ENCODE measurements at regions not wholly inside any gene's neighbourhood (a gene's known extent, or its start where the extent isn't known, plus 50 kb on each side); places are given as distances from the start of the nearest gene placed in this dataset.

- no peak for DNase-seq
- CTCF ChIA-PET, result no interaction called here
- peaks cover 6% of the 10 kb centered on the region for H3K27me3 Mint-ChIP-seq
- no peak overlapping the region for H3K4me3 Mint-ChIP-seq
- H3K36me3 Mint-ChIP-seq (ENCODE audit: low read depth), result no peaks in the 10 kb centered on the region
- intact Hi-C loops (cut with micrococcal nuclease), result no loop called here
- no peak for TF ChIP-seq CTCF (IDR thresholded peaks at IDR 0.05)
- POLR2A ChIA-PET, result no interaction called here
- peaks cover 4% of the 10 kb centered on the region for H3K9me3 Mint-ChIP-seq
- no peak for ATAC-seq (ENCODE audit: low read depth)
- no peak overlapping the region for H3K27ac Mint-ChIP-seq
- no peaks in the 10 kb centered on the region for H3K4me1 Mint-ChIP-seq
Observed at GRCh38 chr3:31051226-31051625, 156.8 kb upstream of the GADL1 start.

GRCh38 chr3:31053299-31053698, 158.8 kb upstream of the GADL1 start:
- Mint-ChIP-seq H3K4me1 (no peaks in the 10 kb centered on the region), H3K27ac (no peak overlapping the region), H3K27me3 (peaks cover 4% of the 10 kb centered on the region), H3K9me3 (peaks cover 4% of the 10 kb centered on the region), H3K4me3 (no peak overlapping the region), H3K36me3 (ENCODE audit: low read depth) (no peaks in the 10 kb centered on the region)
- DNase-seq, result no peak
- POLR2A ChIA-PET, result no interaction called here
- intact Hi-C loops (cut with micrococcal nuclease), result no loop called here
- CTCF ChIA-PET, result no interaction called here
- TF ChIP-seq CTCF (IDR thresholded peaks at IDR 0.05), result no peak
- no peak for ATAC-seq (ENCODE audit: low read depth)

GRCh38 chr3:31054032-31054431, 159.6 kb upstream of the GADL1 start:
- DNase-seq, result no peak
- Mint-ChIP-seq H3K9me3 (peaks cover 8% of the 10 kb centered on the region), H3K27me3 (peaks cover 4% of the 10 kb centered on the region), H3K4me3 (no peak overlapping the region), H3K4me1 (no peaks in the 10 kb centered on the region), H3K27ac (no peak overlapping the region), H3K36me3 (ENCODE audit: low read depth) (no peaks in the 10 kb centered on the region)
- intact Hi-C loops (cut with micrococcal nuclease), result no loop called here
- ChIA-PET POLR2A (no interaction called here), CTCF (no interaction called here)
- no peak for TF ChIP-seq CTCF (IDR thresholded peaks at IDR 0.05)
- ATAC-seq (ENCODE audit: low read depth), result no peak

GRCh38 chr3:31055757-31056156, 161.3 kb upstream of the GADL1 start:
- intact Hi-C loops (cut with micrococcal nuclease), result no loop called here
- CTCF ChIA-PET, result no interaction called here
- Mint-ChIP-seq H3K36me3 (ENCODE audit: low read depth) (no peaks in the 10 kb centered on the region), H3K27ac (no peak overlapping the region), H3K4me1 (no peaks in the 10 kb centered on the region), H3K4me3 (no peak overlapping the region), H3K9me3 (peaks cover 13% of the 10 kb centered on the region), H3K27me3 (no peaks in the 10 kb centered on the region)
- POLR2A ChIA-PET, result no interaction called here
- DNase-seq (no peak), ATAC-seq (ENCODE audit: low read depth) (no peak)
- no peak for TF ChIP-seq CTCF (IDR thresholded peaks at IDR 0.05)

- TF ChIP-seq CTCF (IDR thresholded peaks at IDR 0.05), result no peak
- intact Hi-C loops (cut with micrococcal nuclease), result no loop called here
- H3K4me3 Mint-ChIP-seq, result no peak overlapping the region
- no peaks in the 10 kb centered on the region for H3K36me3 Mint-ChIP-seq (ENCODE audit: low read depth)
- peaks cover 13% of the 10 kb centered on the region for H3K9me3 Mint-ChIP-seq
- no peaks in the 10 kb centered on the region for H3K4me1 Mint-ChIP-seq
- DNase-seq (no peak), ATAC-seq (ENCODE audit: low read depth) (no peak)
- POLR2A ChIA-PET, result no interaction called here
- CTCF ChIA-PET, result no interaction called here
- H3K27me3 Mint-ChIP-seq, result peaks cover 2% of the 10 kb centered on the region
- H3K27ac Mint-ChIP-seq, result no peak overlapping the region
Observed at GRCh38 chr3:31057891-31058290, 163.4 kb upstream of the GADL1 start.

All from activated B cell treated with CpG ODN at 0.5 μM for 24 hours (primary cell).